Spleen (tissue), 11 donors: ENCODE measurements at regions not wholly inside any gene's neighbourhood (a gene's known extent, or its start where the extent isn't known, plus 50 kb on each side); places are given as distances from the start of the nearest gene placed in this dataset.

Source experiments
- DNase-seq: peaks from one replicate; pipeline ENCODE4 v3.0.0-alpha.2; 2020
- H3K27ac ChIP-seq, 8 donors: fragments of 200-600 bp; sonication (generic) in 7 of 8; 1 replicate in 4 of 8; 2 replicates in 4 of 8; pipeline versions ENCODE4 v1.5.0 to v1.8.0; 2016 to 2021; ENCODE audit warnings: inconsistent platforms in 4 of 8, mild to moderate bottlenecking in 4 of 8, moderate library complexity in 1 of 8
- H3K27me3 ChIP-seq, 7 donors: fragments of 200-600 bp; sonication (generic) in 6 of 7; replicated peaks in 1 of 7; 1 replicate in 4 of 7; 2 replicates in 3 of 7; pipeline versions ENCODE4 v1.5.0 to v1.8.0; 2016 to 2021; ENCODE audit warnings: inconsistent platforms in 3 of 7, mild to moderate bottlenecking in 1 of 7
- H3K36me3 ChIP-seq, 6 donors: fragments of 200-600 bp; sonication (generic) in 5 of 6; 1 replicate in 4 of 6; 2 replicates in 2 of 6; pipeline versions ENCODE4 v1.5.0 to v1.8.0; 2016 to 2021; ENCODE audit warnings: inconsistent platforms in 2 of 6
- H3K4me1 ChIP-seq, 6 donors: fragments of 200-600 bp; sonication (generic) in 5 of 6; 1 replicate in 3 of 6; 2 replicates in 3 of 6; pipeline versions ENCODE4 v1.5.0 to v1.8.0; 2016 to 2021; ENCODE audit warnings: inconsistent platforms in 3 of 6
- H3K4me3 ChIP-seq, 8 donors: fragments of 200-600 bp; sonication (generic) in 7 of 8; 1 replicate in 4 of 8; 2 replicates in 4 of 8; pipeline versions ENCODE4 v1.5.0 to v1.8.0; 2016 to 2021; ENCODE audit warnings: inconsistent platforms in 4 of 8, mild to moderate bottlenecking in 4 of 8, moderate library complexity in 2 of 8
- H3K9me3 ChIP-seq, 8 donors: fragments of 200-600 bp; sonication (generic) in 7 of 8; 1 replicate in 4 of 8; 2 replicates in 4 of 8; pipeline versions ENCODE4 v1.5.0 to v1.8.0; 2016 to 2021; ENCODE audit warnings: inconsistent platforms in 4 of 8
- CTCF ChIP-seq, 11 experiments: fragments of 200-600 bp in 7 of 11; fragments of 450-650 bp in 4 of 11; sonication (generic) in 4 of 11; IDR thresholded peaks in 8 of 11; conservative IDR thresholded peaks in 3 of 11; 1 replicate in 7 of 11; 2 replicates in 4 of 11; pipeline versions ENCODE4 v1.4.0 to v1.8.0; 2016 to 2021; ENCODE audit warnings: antibody characterized with exemption in 11 of 11, inconsistent platforms in 4 of 11, mild to moderate bottlenecking in 1 of 11
- POLR2A ChIP-seq, 3 donors: fragments of 450-650 bp; IDR thresholded peaks; one replicate each; pipeline ENCODE4 v1.5.1; 2017; ENCODE audit warnings: antibody characterized with exemption in 3 of 3, mild to moderate bottlenecking in 1 of 3
- POLR2AphosphoS5 ChIP-seq, 3 donors: sonication (generic); formaldehyde crosslinking; IDR thresholded peaks; one replicate each; pipeline ENCODE4 v1.5.1; 2017; ENCODE audit warnings: antibody characterized with exemption in 3 of 3
- WGBS, 5 donors: extraction: QIAGEN DNeasy Blood & Tissue Kit in 3 of 5; methylation state at CpG; one replicate each; pipeline versions ENCODE4 v1.1.5 to v1.1.7; 2013 to 2018; 5-methylcytosine and 5-hydroxymethylcytosine counted together
- intact Hi-C: fragments of 100-400 bp; cut with DNase I; formaldehyde crosslinking; loops from one replicate; pipeline ENCODE4 v1.15.0; 2023; ENCODE audit warnings: low total_unique reads
- donor health status: healthy with polysubstance abuse.
- donor health status: DM: no; HTN: no; CAD: no; lungs with moderate emphysema.
- donor health status: DM: no; HTN: no; CAD: no.
- donor health status: Bipolar disorder and iron deficiency.
- donor health status: healthy.
- donor health status: DM: no; HTN: no; CAD: no.
- donor health status: DM: yes; HTN: yes; CAD: no.

GRCh38 chr1:98280049-98280448 lies 359.2 kb upstream of the DPYD start:
- DNase-seq, result no peak
- H3K9me3 ChIP-seq, result no peaks in the 10 kb centered on the region
- intact Hi-C loops, result no loop called here
- no peaks in the 10 kb centered on the region for H3K27me3 ChIP-seq
- WGBS, 5 donors, result 70 to 80% (median 76%) methylated on average over 4 of the region's 4 CpGs
- no peaks in the 10 kb centered on the region for H3K36me3 ChIP-seq
- no peaks in the 10 kb centered on the region for H3K4me1 ChIP-seq
- H3K27ac ChIP-seq, result no peak overlapping the region
- no peak for TF ChIP-seq POLR2AphosphoS5 (IDR thresholded peaks at IDR 0.05)
- TF ChIP-seq CTCF (IDR thresholded peaks at IDR 0.05 in 8 of 11, conservative IDR thresholded peaks at IDR 0.05 in 3 of 11), result no peak
- no peak for TF ChIP-seq POLR2A (IDR thresholded peaks at IDR 0.05)
- H3K4me3 ChIP-seq, result no peak overlapping the region

- H3K9me3 ChIP-seq, result no peaks in the 10 kb centered on the region
- H3K4me1 ChIP-seq, result no peaks in the 10 kb centered on the region
- H3K4me3 ChIP-seq, result no peak overlapping the region
- no peaks in the 10 kb centered on the region for H3K36me3 ChIP-seq
- no peak overlapping the region for H3K27ac ChIP-seq
- TF ChIP-seq CTCF (IDR thresholded peaks at IDR 0.05 in 8 of 11, conservative IDR thresholded peaks at IDR 0.05 in 3 of 11) (no peak), POLR2AphosphoS5 (IDR thresholded peaks at IDR 0.05) (no peak), POLR2A (IDR thresholded peaks at IDR 0.05) (no peak)
- DNase-seq, result no peak
- H3K27me3 ChIP-seq, result no peaks in the 10 kb centered on the region
- 79 to 84% (median 82%) methylated on average over 3 of the region's 3 CpGs for WGBS, 5 donors
- intact Hi-C loops, result no loop called here
Measured at GRCh38 chr1:98278055-98278454, 357.2 kb upstream of the DPYD start.

GRCh38 chr1:98277118-98277517 lies 356.3 kb upstream of the DPYD start:
- no peaks in the 10 kb centered on the region for H3K9me3 ChIP-seq
- H3K4me3 ChIP-seq, result no peak overlapping the region
- WGBS, 5 donors, result 61 to 81% (median 66%) methylated on average over 2 of the region's 2 CpGs
- no peak for TF ChIP-seq POLR2A (IDR thresholded peaks at IDR 0.05)
- TF ChIP-seq POLR2AphosphoS5 (IDR thresholded peaks at IDR 0.05), result no peak
- no peak for TF ChIP-seq CTCF (IDR thresholded peaks at IDR 0.05 in 8 of 11, conservative IDR thresholded peaks at IDR 0.05 in 3 of 11)
- no peaks in the 10 kb centered on the region for H3K4me1 ChIP-seq
- intact Hi-C loops, result no loop called here
- no peaks in the 10 kb centered on the region for H3K36me3 ChIP-seq
- no peaks in the 10 kb centered on the region for H3K27me3 ChIP-seq
- no peak for DNase-seq
- no peak overlapping the region for H3K27ac ChIP-seq

GRCh38 chr1:98276514-98276913 lies 355.7 kb upstream of the DPYD start:
- Histone ChIP-seq H3K4me1 (no peaks in the 10 kb centered on the region), H3K36me3 (no peaks in the 10 kb centered on the region), H3K27me3 (no peaks in the 10 kb centered on the region), H3K27ac (no peak overlapping the region), H3K9me3 (no peaks in the 10 kb centered on the region), H3K4me3 (no peak overlapping the region)
- no peak for TF ChIP-seq POLR2AphosphoS5 (IDR thresholded peaks at IDR 0.05)
- no peak for TF ChIP-seq CTCF (IDR thresholded peaks at IDR 0.05 in 8 of 11, conservative IDR thresholded peaks at IDR 0.05 in 3 of 11)
- no peak for TF ChIP-seq POLR2A (IDR thresholded peaks at IDR 0.05)
- DNase-seq, result no peak
- intact Hi-C loops, result no loop called here
- 86 to 97% (median 92%) methylated on average over 2 of the region's 2 CpGs for WGBS, 5 donors
